Activated T-cell treated with anti-CD3 and anti-CD28 coated beads, Interleukin-2, amount 50 U/mL, for 72 hours (primary cell): ENCODE measurements at regions not wholly inside any gene's neighbourhood (a gene's known extent, or its start where the extent isn't known, plus 50 kb on each side); places are given as distances from the start of the nearest gene placed in this dataset.

Experiments used
- ATAC-seq, 2 donors: fragments of 150-1000 bp; cut with Tn5 transposase; replicated peaks in 1 of 2; 2 replicates each; pipeline ENCODE4 v1.10.0; 2021; ENCODE audit warnings: moderate library complexity in 2 of 2, mild to moderate bottlenecking in 1 of 2
- DNase-seq, 2 donors: peaks; one replicate each; pipeline ENCODE4 v3.0.0; 2021 to 2022; ENCODE audit warnings: mixed read lengths in 1 of 2
- H3K27ac Mint-ChIP-seq: one replicate; pipeline ENCODE4 v1.8.0; 2022; ENCODE audit warnings: mild to moderate bottlenecking, moderate library complexity, mixed read lengths
- H3K27me3 Mint-ChIP-seq: one replicate; pipeline ENCODE4 v1.8.0; 2022; ENCODE audit warnings: low read depth, mixed read lengths
- H3K36me3 Mint-ChIP-seq, 2 donors: one replicate each; pipeline ENCODE4 v1.8.0; 2022; ENCODE audit warnings: mixed read lengths in 2 of 2, mild to moderate bottlenecking in 1 of 2; ENCODE audit not compliant: insufficient read depth in 2 of 2
- H3K4me1 Mint-ChIP-seq: one replicate; pipeline ENCODE4 v1.8.0; 2022; ENCODE audit warnings: low read depth, mixed read lengths
- H3K4me3 Mint-ChIP-seq, 2 donors: one replicate each; pipeline ENCODE4 v1.8.0; 2022; ENCODE audit warnings: mild to moderate bottlenecking in 2 of 2, mixed read lengths in 2 of 2, moderate library complexity in 2 of 2
- H3K9me3 Mint-ChIP-seq, 2 donors: one replicate each; pipeline ENCODE4 v1.8.0; 2022; ENCODE audit warnings: mixed read lengths in 2 of 2

- DNase-seq (no peak), ATAC-seq (no peak)
- H3K4me1 Mint-ChIP-seq = no peaks in the 10 kb centered on the region
- no peak overlapping the region for H3K27ac Mint-ChIP-seq
- no peaks in the 10 kb centered on the region for H3K27me3 Mint-ChIP-seq
- no peak overlapping the region for H3K4me3 Mint-ChIP-seq
- peaks cover 0 to 3% of the 10 kb centered on the region in 2 donors for H3K9me3 Mint-ChIP-seq
- no peaks in the 10 kb centered on the region for H3K36me3 Mint-ChIP-seq
These were observed 917.7 kb upstream of the SLC10A2 start for GRCh38 chr13:103983948-103984347.

DNA sequence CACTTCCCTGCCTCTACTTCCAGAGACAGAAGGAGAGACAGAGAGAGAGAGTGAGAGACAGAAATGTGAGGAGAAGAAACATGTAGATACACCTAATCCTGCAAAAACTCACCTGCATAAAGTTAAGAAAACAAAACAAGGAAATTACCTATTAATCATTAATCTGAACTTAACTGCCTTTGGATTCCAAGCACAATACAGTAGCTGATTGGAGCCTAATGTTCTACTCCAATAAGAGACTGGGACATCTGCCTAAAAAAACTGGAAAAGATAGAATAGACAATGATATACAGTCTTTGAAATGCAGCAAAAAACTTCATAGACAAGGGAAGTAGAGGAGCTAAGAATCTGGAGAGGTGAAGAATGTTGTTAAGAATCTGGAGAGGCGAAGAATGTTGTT lies 910.2 kb upstream of the SLC10A2 start:
- Mint-ChIP-seq H3K36me3 (no peaks in the 10 kb centered on the region), H3K4me1 (no peaks in the 10 kb centered on the region), H3K9me3 (peaks cover 3 to 8% of the 10 kb centered on the region in 2 donors), H3K27ac (no peak overlapping the region), H3K27me3 (no peaks in the 10 kb centered on the region), H3K4me3 (no peak overlapping the region)
- DNase-seq (no peak), ATAC-seq (no peak)

- no peaks in the 10 kb centered on the region for H3K4me1 Mint-ChIP-seq
- peaks cover 3 to 8% of the 10 kb centered on the region in 2 donors for H3K9me3 Mint-ChIP-seq
- DNase-seq (no peak), ATAC-seq (no peak)
- H3K36me3 Mint-ChIP-seq = no peaks in the 10 kb centered on the region
- no peak overlapping the region for H3K4me3 Mint-ChIP-seq
- H3K27me3 Mint-ChIP-seq = no peaks in the 10 kb centered on the region
- H3K27ac Mint-ChIP-seq = no peak overlapping the region
These were observed 907.5 kb upstream of the SLC10A2 start for GRCh38 chr13:103973740-103974139.

DNA sequence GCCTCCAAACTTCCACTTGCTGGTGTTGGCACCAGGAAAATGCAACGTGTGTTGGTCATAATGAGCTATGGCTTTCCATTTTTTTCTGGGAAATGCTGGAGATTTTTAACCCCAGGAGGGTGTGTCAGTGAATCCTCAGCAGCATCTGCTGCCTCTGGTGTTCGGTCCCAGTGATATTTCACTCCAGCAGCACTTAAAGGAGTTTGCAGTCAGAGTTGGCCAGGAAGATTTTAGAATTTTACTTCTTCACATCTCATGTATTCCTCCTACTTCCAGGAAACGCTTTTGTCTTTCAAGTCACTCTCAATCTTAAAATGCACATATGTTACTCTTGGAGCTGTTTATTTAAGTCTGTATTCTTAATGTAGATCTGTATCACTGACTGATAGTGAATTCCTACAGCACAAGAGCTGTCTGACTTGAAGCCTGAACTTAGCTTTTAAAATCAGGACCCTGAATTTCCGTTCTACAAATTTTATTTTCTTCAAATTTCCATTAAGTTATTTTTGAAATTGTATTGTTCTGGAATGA lies 903.4 kb upstream of the SLC10A2 start:
- no peak for DNase-seq
- H3K9me3 Mint-ChIP-seq = peaks cover 0 to 11% of the 10 kb centered on the region in 2 donors
- H3K4me3 Mint-ChIP-seq = no peak overlapping the region
- no peaks in the 10 kb centered on the region for H3K36me3 Mint-ChIP-seq
- no peaks in the 10 kb centered on the region for H3K27me3 Mint-ChIP-seq
- no peak for ATAC-seq
- H3K4me1 Mint-ChIP-seq = no peaks in the 10 kb centered on the region
- no peak overlapping the region for H3K27ac Mint-ChIP-seq

GRCh38 chr13:103965506-103966243 lies 899.5 kb upstream of the SLC10A2 start:
- Mint-ChIP-seq H3K27me3 (no peaks in the 10 kb centered on the region), H3K4me1 (no peaks in the 10 kb centered on the region), H3K36me3 (no peaks in the 10 kb centered on the region), H3K9me3 (peaks cover 2 to 11% of the 10 kb centered on the region in 2 donors), H3K4me3 (no peak overlapping the region), H3K27ac (no peak overlapping the region)
- DNase-seq (no peak), ATAC-seq (no peak)

DNA sequence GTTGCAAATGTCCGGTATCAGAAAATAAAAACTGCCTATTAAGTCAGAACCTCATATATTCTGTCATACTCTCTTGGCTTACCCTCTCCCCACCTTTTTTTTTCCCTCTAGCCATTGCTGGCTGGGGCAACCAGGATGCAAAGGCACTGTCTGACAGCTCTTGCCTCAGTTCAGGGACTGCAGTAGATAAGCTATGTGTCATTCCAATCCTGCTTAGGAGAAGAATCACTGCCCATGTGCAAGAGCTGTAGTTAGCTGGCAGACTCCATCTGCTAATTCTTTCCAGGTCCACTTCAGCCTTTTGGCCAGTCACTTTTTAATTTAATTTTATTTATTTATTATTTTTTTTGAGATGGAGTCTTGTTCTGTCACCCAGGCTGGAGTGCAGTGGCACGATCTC lies 895.6 kb upstream of the SLC10A2 start:
- Mint-ChIP-seq H3K27me3 (no peaks in the 10 kb centered on the region), H3K9me3 (peaks cover 2 to 11% of the 10 kb centered on the region in 2 donors), H3K36me3 (no peaks in the 10 kb centered on the region), H3K4me3 (no peak overlapping the region), H3K27ac (no peak overlapping the region), H3K4me1 (no peaks in the 10 kb centered on the region)
- DNase-seq (no peak), ATAC-seq (no peak)

GRCh38 chr13:103961129-103961528 lies 894.9 kb upstream of the SLC10A2 start:
- Mint-ChIP-seq H3K4me3 (no peak overlapping the region), H3K4me1 (no peaks in the 10 kb centered on the region), H3K27me3 (no peaks in the 10 kb centered on the region), H3K36me3 (no peaks in the 10 kb centered on the region), H3K9me3 (peaks cover 2 to 10% of the 10 kb centered on the region in 2 donors), H3K27ac (no peak overlapping the region)
- ATAC-seq (no peak), DNase-seq (no peak)

- Mint-ChIP-seq H3K4me1 (no peaks in the 10 kb centered on the region), H3K9me3 (peaks cover 4 to 9% of the 10 kb centered on the region in 2 donors), H3K27me3 (no peaks in the 10 kb centered on the region), H3K36me3 (no peaks in the 10 kb centered on the region), H3K4me3 (no peak overlapping the region), H3K27ac (no peak overlapping the region)
- no peak for DNase-seq
- ATAC-seq = no peak
These were observed 893.8 kb upstream of the SLC10A2 start for GRCh38 chr13:103960001-103960400.

DNA sequence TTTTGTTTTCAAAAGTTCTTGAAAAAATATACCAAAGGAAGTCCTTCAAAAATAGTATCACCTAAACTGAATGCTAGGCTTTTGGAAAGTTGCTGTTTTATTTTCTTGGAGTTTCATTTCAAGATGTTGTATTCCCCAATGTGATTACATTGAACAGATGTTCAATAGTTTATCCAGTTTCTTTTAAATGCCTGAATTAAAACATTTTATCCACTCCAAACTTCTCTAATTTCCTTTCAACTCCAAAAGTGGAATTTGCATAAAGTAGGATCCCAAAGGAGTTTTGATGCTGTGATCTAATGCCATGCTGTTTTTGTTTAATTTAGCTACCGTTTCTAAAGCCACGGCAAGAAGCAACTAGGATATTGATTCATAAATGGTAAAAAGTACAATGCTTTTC lies 892.5 kb upstream of the SLC10A2 start:
- ATAC-seq = no peak
- no peak overlapping the region for H3K27ac Mint-ChIP-seq
- H3K36me3 Mint-ChIP-seq = no peaks in the 10 kb centered on the region
- peaks cover 5 to 11% of the 10 kb centered on the region in 2 donors for H3K9me3 Mint-ChIP-seq
- H3K4me1 Mint-ChIP-seq = no peaks in the 10 kb centered on the region
- DNase-seq = no peak
- H3K4me3 Mint-ChIP-seq = no peak overlapping the region
- no peaks in the 10 kb centered on the region for H3K27me3 Mint-ChIP-seq

- Mint-ChIP-seq H3K36me3 (no peaks in the 10 kb centered on the region), H3K27ac (no peak overlapping the region), H3K9me3 (peaks cover 7 to 11% of the 10 kb centered on the region in 2 donors), H3K4me1 (no peaks in the 10 kb centered on the region), H3K27me3 (no peaks in the 10 kb centered on the region), H3K4me3 (no peak overlapping the region)
- no peak for ATAC-seq
- DNase-seq = no peak
These were observed 891.7 kb upstream of the SLC10A2 start for GRCh38 chr13:103957939-103958338.

DNA sequence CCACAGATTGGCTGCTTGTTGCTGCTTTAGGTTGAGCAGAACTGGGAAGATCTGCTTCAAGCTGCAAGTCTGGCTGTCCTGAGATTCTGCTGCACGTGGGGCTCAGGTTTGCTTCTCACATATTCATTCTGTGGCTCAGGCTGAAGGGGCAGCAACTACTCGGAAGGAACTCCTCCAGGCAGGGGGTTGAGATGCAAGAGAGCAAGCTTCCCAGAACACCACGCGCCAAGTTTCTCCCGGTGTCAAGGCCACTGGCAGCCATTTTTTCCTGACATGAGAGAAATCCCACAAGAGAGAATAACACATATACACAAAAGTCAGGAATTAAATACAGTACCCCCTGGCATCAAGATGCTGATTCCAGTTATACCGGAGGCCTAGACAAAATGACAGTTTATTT lies 887.6 kb upstream of the SLC10A2 start:
- H3K27ac Mint-ChIP-seq = no peak overlapping the region
- no peaks in the 10 kb centered on the region for H3K36me3 Mint-ChIP-seq
- no peak overlapping the region for H3K4me3 Mint-ChIP-seq
- no peaks in the 10 kb centered on the region for H3K4me1 Mint-ChIP-seq
- H3K27me3 Mint-ChIP-seq = no peaks in the 10 kb centered on the region
- ATAC-seq (no peak), DNase-seq (no peak)
- peaks cover 7 to 8% of the 10 kb centered on the region in 2 donors for H3K9me3 Mint-ChIP-seq

DNA sequence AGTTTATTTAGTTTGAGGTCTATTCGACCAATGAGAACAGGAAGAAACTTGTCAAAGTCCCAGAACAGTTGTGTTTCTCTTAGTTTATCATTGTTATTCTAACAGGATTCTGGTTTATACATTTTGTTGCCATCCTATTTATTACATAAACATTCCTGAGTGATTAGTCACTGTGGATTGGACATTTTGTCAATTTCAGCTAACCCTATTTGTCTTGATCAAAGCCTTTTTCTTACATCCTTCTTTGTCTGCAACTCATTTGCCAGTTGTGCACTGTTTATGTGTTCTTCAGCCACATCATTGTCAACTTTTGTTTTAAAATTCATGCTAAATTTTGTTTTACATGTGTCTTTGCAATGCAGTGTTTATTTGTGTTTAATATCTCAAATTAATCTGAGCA lies 886.0 kb upstream of the SLC10A2 start:
- no peak overlapping the region for H3K27ac Mint-ChIP-seq
- DNase-seq (no peak), ATAC-seq (no peak)
- no peak overlapping the region for H3K4me3 Mint-ChIP-seq
- no peaks in the 10 kb centered on the region for H3K36me3 Mint-ChIP-seq
- peaks cover 7 to 10% of the 10 kb centered on the region in 2 donors for H3K9me3 Mint-ChIP-seq
- no peaks in the 10 kb centered on the region for H3K4me1 Mint-ChIP-seq
- H3K27me3 Mint-ChIP-seq = no peaks in the 10 kb centered on the region

GRCh38 chr13:103948426-103948825 lies 882.2 kb upstream of the SLC10A2 start:
- no peak for ATAC-seq
- Mint-ChIP-seq H3K27me3 (no peaks in the 10 kb centered on the region), H3K27ac (no peak overlapping the region), H3K4me1 (no peaks in the 10 kb centered on the region), H3K9me3 (peaks cover 3 to 4% of the 10 kb centered on the region in 2 donors), H3K36me3 (no peaks in the 10 kb centered on the region), H3K4me3 (no peak overlapping the region)
- DNase-seq = no peak

DNA sequence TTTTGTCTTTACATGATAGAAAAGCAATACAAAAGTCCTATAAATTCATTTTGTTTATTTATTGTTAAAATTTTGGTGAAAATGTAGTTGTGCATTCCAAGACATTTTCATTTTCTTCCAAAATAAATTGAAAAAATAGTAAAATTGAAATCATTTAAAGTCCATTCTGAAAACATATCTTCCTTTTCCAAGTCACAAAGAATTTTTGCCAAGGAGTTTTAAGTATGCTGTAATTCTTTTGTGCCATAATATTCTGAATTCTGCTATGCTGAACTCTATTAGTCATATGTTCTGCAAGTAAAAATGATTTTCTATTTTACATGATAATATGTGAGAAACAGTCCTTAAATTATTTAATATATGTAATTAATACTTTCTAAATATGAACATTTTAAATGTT lies 879.6 kb upstream of the SLC10A2 start:
- Mint-ChIP-seq H3K4me1 (no peaks in the 10 kb centered on the region), H3K27ac (no peak overlapping the region), H3K36me3 (no peaks in the 10 kb centered on the region), H3K4me3 (no peak overlapping the region), H3K9me3 (peaks cover 2 to 3% of the 10 kb centered on the region in 2 donors), H3K27me3 (no peaks in the 10 kb centered on the region)
- DNase-seq = no peak
- ATAC-seq = no peak
